Cardiac muscle cell (in vitro differentiated cells and primary cell): ENCODE measurements at regions not wholly inside any gene's neighbourhood (a gene's known extent, or its start where the extent isn't known, plus 50 kb on each side); places are given as distances from the start of the nearest gene placed in this dataset.

Experiments used
- DNase-seq, 2 donors: peaks; one replicate each; pipeline versions ENCODE4 v3.0.0 to v3.0.0-alpha.2; 2010 to 2017; ENCODE audit warnings: low read depth in 1 of 2, low spot score in 1 of 2
- H3K27ac ChIP-seq: fragments of 200-600 bp; sonication (generic); 2 replicates; pipeline ENCODE4 v1.5.1; 2016
- H3K27me3 ChIP-seq: fragments of 200-600 bp; sonication (generic); 2 replicates; pipeline ENCODE4 v1.6.0; 2016; ENCODE audit warnings: control low read depth
- H3K36me3 ChIP-seq: fragments of 200-600 bp; sonication (generic); 2 replicates; pipeline ENCODE4 v1.5.1; 2016; ENCODE audit warnings: control low read depth
- H3K4me1 ChIP-seq: fragments of 200-600 bp; sonication (generic); 2 replicates; pipeline ENCODE4 v1.8.1; 2017; ENCODE audit warnings: low read depth, mild to moderate bottlenecking, mixed run types
- H3K4me3 ChIP-seq: fragments of 200-600 bp; sonication (generic); 2 replicates; pipeline ENCODE4 v1.5.1; 2016; ENCODE audit warnings: mild to moderate bottlenecking
- H3K9me3 ChIP-seq: fragments of 200-600 bp; sonication (generic); 2 replicates; pipeline ENCODE4 v1.5.1; 2017; ENCODE audit warnings: low read depth, mild to moderate bottlenecking, control low read depth
- CTCF ChIP-seq: IDR thresholded peaks from 2 replicates; pipeline ENCODE4 v1.5.1; 2012; ENCODE audit warnings: low read depth, mild to moderate bottlenecking, low read length

- DNase-seq: peak in 1 of 2 donors; percentile 32
- no peak for TF ChIP-seq CTCF
- Histone ChIP-seq H3K4me3 (no peak overlapping the region), H3K27me3 (no peaks in the 10 kb centered on the region), H3K9me3 (no peaks in the 10 kb centered on the region), H3K36me3 (no peaks in the 10 kb centered on the region), H3K4me1 (no peaks in the 10 kb centered on the region), H3K27ac (no peak overlapping the region)
These were observed 228.9 kb upstream of the PITRM1 start for GRCh38 chr10:3401491-3401938.

DNA sequence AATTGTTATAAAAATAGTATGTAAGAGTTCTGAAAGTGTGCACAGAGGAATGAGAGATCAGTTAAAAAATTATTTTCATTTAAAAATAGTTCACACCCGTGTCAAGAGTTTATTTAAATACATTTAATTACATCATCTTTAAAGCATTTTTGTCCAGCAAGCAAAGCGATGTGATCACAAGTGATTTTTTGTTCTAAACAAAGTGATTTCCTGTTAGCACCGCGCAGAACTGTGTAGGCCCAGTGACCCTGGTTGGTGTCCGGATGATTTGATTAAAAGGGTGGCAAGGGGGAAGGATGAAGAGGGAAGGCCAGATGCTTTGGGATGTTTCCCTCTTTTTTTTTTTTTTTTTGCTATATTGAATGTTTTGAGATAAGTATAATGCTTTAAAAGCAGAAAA, 227.8 kb upstream of the PITRM1 start:
- no peak overlapping the region for H3K27ac ChIP-seq
- no peak overlapping the region for H3K4me3 ChIP-seq
- no peaks in the 10 kb centered on the region for H3K36me3 ChIP-seq
- no peaks in the 10 kb centered on the region for H3K9me3 ChIP-seq
- no peak for TF ChIP-seq CTCF
- no peak for DNase-seq
- no peaks in the 10 kb centered on the region for H3K27me3 ChIP-seq
- no peaks in the 10 kb centered on the region for H3K4me1 ChIP-seq

- no peak overlapping the region for H3K27ac ChIP-seq
These were observed 227.2 kb upstream of the PITRM1 start for GRCh38 chr10:3399756-3400155.

GRCh38 chr10:3398825-3399646, 226.5 kb upstream of the PITRM1 start:
- no peak for TF ChIP-seq CTCF
- Histone ChIP-seq H3K4me1 (no peaks in the 10 kb centered on the region), H3K4me3 (no peak overlapping the region), H3K36me3 (no peaks in the 10 kb centered on the region), H3K9me3 (no peaks in the 10 kb centered on the region), H3K27me3 (no peaks in the 10 kb centered on the region), H3K27ac (no peak overlapping the region)
- peak in 1 of 2 donors; percentile 59 for DNase-seq

More at GRCh38 chr10:3399756-3400155, 227.2 kb upstream of the PITRM1 start:
- TF ChIP-seq CTCF: no peak
- Histone ChIP-seq H3K36me3 (no peaks in the 10 kb centered on the region), H3K4me3 (no peak overlapping the region), H3K27me3 (no peaks in the 10 kb centered on the region), H3K9me3 (no peaks in the 10 kb centered on the region), H3K4me1 (no peaks in the 10 kb centered on the region)
- no peak for DNase-seq

DNA sequence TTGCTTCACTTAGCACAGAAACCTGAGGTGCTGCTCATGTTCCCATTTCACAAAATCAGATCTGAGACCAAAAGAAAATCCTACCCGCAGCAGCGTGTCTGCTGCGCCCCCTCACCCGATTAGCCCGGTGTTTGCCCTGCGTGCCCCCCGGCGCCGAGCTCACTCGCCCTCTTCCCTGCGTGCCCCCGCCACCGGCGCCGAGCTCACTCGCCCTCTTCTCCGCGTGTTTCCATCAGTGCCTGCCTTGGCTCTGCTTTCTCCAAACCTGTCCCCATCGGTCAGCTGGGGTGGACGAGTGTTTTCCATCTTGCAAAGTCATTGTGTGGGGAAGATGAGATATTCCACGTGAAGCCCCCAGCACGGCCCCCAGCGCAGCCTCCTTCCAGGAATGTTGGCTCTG, 225.3 kb upstream of the PITRM1 start:
- no peaks in the 10 kb centered on the region for H3K27me3 ChIP-seq
- no peak for DNase-seq
- no peak overlapping the region for H3K27ac ChIP-seq
- H3K36me3 ChIP-seq: no peaks in the 10 kb centered on the region
- H3K4me1 ChIP-seq: no peaks in the 10 kb centered on the region
- H3K9me3 ChIP-seq: no peaks in the 10 kb centered on the region
- no peak for TF ChIP-seq CTCF
- H3K4me3 ChIP-seq: no peak overlapping the region
